GM21529 (cell line): ENCODE measurements at regions not wholly inside any gene's neighbourhood (a gene's known extent, or its start where the extent isn't known, plus 50 kb on each side); places are given as distances from the start of the nearest gene placed in this dataset.

Experiments
- ATAC-seq: cut with Tn5 transposase; IDR thresholded peaks from one replicate; pipeline ENCODE4 v1.9.1; 2021; ENCODE audit not compliant: unreplicated experiment

DNA sequence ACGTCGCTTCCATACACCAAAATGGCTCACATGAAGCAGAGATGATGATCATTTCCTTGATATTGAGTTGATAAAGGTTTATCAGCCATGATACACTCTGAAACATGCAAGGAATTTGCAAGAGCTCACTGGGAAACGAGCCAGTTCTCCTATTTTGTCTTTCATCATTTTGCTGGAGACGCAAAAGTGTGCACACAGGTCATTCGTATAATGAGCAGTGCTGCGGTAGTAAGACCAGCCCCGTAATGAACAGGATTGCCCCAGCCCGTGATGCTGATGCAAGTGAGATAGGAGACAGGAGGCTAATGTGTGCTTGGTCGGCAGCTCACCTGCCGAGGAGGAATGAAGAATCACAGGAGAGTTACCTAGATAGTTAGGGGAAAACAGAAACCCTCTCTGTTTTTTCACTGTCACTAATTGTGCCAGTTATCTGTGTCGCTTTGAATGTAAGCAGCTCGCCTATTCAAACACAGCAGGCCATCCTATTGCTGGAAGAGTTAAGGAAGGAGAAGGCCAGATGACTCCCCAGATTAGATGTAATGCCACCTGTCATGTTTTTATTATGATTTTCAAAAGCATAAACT, 391.8 kb downstream of the SAMD5 start:
- no peak for ATAC-seq

DNA sequence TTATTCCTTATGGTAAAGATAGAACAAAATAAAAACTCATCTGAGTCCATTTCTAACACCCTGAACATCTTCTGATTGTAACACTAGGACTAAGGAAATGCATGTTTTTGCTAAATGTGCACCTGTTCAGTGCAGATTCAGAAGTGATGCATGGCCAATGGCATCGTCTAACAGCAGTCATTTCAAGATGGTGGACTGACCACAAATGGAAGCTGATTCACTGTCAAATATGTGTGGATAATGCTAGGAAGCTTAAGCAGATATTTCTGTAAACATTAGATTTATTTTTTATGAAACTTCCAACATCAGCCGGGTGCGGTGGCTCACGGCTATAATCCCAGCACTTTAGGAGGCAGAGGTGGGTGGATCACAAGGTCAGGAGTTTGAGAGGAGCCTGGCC, 394.8 kb downstream of the SAMD5 start:
- no peak for ATAC-seq

DNA sequence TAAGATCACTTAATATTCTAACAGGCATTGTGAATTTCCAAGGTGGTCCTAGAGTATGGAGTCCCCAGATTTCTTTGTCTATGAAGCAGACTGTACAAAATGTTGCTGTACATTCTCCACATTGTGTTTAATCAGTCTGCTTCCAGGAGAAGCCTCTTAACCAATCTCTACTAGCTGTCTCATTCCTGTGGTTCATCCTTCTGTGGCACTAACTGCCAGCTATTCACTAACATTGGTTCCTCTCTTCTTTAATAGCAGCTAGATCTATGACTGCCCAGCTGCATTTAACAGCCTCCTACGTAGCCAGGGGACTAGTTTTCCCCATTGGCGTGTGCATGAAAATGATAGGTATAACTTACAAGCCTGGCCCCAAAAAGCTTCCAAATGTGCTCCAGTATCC, 395.4 kb downstream of the SAMD5 start:
- no peak for ATAC-seq

DNA sequence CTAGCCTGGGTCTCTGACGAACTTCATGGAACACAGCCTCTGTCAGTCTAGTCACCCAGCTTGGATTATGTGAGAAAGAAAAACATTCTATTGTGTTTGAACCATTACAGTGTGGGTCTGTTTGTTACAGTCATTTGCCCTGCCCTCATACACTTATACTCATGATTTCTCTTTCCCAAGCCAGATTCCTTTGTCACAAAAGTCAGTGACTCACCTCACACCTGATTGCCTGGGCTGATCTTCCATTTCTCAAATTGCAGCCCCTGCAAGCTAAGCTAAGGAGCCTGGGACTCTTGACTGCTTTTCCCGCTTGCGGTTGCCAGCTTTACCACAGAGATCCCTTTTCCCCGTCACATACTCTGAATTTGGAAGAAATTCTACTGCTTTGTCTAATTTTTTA, 395.9 kb downstream of the SAMD5 start:
- no peak for ATAC-seq

DNA sequence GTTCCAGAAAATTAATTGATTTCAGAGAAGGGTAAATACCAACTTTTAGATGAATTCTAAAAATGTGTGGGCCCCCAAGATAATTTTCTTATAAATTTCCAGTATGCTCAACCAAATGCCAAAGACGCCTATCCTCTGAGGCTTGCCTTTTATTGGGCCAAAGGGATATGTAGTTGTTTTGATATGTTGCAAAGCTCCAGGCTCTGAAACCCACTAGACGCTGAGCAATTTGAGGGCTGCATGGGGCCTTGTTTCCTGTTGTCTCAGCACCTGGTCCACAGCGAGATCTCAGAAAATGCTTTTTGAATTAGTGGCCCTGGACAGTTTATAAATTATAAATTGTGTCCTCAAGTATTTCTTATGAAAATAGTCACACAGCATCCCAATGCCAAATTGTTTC, 397.2 kb downstream of the SAMD5 start:
- ATAC-seq, result no peak

DNA sequence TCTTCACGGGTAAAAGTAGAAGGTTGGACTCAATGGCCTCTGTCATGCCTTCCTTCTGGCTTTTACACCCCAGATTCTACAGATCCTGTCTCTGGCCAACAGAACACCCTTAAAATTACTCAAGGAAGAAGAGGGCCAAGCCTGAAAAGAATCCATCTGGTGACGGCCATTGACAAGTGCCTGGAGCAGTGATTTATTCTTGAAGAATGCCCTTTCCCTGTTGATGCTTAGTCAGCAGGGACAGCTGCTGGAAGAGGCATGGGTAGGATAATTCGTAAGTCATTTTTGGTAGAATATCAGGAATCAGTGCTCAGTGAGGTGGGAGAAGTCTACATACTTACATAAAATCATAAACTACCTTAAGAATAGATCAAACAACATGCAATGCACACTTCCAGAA, 397.9 kb downstream of the SAMD5 start:
- ATAC-seq, result no peak

DNA sequence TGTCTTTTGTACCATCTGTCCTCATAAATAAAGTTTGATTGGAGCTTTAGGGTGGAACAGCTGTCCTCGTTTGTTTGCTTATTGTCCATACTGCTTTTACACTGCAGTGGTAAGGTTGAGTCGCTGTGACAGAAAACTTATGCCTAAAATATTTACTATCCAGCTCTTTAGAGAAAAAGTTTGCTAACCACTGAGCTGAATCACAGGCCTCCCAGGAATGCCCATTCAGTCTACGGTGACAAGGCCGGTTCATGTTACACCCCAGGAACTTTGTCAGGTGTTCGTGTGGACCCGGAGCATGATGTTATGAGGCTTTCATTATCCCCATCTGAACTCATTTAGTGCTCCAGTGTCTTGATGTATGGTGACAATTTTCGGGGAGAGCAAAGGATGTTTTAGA, 401.1 kb downstream of the SAMD5 start:
- no peak for ATAC-seq

DNA sequence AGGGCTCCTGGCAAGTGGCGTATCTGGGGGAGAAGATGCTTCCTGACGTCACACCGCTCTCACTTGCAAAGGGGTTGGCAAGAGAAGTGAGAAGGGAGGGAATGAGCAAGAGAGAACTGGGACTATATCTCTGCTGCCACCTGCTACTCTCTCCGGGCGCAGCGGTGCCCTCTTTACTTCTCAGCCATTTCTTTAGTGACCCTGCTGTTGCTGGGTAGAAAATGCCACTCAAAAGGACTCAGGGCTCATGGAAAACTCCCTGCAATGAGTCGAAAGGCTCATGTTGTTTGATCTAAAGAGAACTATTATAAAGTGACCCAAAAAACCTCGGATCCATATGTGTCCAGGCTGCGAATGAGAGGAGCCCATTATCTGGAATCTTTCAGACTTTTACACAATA, 401.8 kb downstream of the SAMD5 start:
- ATAC-seq, result no peak

DNA sequence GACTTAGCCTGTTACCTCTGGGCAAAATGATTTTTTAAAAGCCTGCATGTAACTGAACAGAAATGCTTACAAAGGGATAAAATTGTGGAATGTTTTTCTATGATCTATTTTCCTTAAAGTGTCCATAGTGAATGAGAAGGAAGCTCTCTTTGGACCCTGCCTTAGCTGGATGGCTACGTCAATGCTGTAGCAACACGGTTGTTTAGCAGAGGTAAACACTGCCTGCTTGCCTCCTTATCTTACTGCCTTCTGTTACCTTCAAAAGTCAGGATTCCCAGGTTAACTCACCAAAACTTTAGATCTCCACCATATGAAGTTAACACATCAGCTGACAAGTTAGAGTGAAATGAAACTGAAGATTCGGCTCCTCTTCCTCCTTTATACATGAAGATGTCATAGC, 402.6 kb downstream of the SAMD5 start:
- no peak for ATAC-seq

DNA sequence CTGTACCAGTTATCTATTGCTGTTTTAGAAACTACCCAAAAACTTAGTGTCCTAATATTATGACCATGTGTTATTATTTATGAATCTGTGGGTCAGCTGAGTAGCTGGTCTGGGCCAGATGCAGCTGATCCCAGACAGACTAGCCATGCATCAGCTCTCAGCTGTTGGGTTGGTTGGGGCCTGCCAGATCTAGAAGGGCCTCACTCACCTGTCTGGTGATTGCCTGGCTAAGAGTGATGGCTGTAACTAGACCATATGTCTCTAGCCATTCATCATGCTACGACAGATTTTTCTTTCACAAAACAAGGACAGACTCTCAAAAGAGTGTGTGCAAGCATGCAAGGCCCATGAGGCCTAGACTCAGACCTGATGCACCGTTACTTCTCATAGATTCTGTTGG, 403.2 kb downstream of the SAMD5 start:
- ATAC-seq, result no peak

DNA sequence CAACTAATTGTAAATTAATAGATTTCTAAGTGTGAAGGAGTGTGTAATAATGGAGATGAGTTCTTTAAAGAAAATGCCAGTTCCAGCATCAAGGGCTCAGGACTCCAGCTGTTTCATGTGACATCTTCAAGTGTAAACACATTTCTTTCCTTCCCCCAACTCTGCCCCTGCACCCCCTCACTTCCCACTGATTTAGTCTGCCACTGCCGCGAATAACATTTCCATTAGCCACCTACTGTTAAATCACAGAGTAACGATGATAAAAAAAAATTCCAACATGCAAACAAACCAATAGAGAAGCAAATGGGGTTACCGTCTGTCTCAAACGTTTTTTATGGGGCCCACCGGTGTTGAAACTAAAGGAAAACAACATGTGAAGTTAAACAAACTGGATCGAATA, 414.3 kb downstream of the SAMD5 start:
- ATAC-seq, result no peak

DNA sequence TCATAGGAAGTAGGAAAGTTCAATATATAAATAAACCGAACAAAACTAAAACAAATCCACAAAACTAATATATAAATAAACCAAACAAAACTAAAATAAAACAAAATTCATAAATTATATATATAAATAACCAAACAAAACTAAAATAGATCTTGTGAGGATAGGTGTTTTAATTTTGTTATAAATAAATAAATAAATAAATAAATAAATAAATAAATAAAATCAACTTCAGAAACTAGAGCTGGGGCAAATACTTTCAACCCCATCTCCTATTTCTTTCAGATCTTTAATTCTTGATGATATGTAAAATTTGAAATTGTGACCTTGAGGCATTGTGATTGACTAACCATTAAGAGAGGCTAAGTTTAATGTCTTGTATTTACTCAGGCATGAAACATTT, 416.1 kb downstream of the SAMD5 start:
- no peak for ATAC-seq

DNA sequence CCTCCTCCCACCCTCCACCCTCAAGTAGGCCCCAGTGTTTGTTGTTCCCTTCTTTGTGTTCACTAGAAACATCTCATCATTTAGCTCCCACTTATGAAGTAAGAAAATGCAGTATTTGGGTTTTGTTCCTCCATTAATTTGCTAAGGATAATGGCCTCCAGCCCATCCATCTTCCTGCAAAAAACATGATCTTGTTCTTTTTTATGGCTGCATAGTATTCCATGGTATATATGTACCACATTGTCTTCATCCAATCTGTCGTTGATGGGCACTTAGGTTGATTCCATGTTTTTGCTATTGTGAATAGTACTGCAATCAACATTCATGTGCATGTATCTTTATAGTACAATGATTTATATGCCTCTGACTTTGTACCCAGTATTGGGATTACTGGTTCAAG, 416.8 kb upstream of the SASH1 start:
- ATAC-seq, result no peak

DNA sequence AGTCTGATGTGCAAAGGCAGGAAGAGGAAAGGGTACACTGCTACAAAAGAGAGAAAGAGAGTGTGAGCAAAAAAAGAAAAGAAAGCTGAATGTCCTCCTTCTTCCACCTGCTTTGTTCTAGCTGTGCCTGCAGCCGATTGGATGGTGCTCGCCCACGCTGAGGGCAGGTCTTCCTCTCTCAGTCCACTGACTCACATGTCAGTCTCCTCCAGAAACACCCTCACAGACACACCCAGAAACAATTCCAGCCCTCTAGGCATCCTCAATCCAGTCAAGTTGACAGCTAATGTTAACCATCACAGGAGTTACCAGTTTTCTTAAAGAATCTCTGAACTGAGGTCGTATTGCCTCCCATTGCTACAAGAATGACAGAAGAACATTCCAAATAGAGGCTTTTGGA, 411.9 kb upstream of the SASH1 start:
- no peak for ATAC-seq

DNA sequence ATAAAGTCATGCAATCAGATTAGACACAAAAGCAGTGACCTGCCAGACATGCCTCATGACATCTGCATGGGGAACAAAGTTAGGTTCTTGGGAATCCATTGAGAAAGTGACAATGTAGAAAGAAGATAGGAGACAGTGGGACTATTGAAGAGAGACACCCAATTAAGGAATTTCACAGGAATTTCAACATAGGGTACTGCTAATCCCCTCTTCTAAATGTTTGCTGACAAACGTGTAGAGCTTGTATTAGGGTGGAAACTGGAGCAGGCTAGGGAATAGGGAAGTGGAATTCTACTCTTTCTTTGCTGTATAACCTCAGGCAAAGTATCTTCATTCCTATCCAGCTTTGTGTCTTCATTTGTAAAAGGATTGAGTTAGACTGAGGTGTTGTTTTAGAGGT, 409.4 kb upstream of the SASH1 start:
- no peak for ATAC-seq

DNA sequence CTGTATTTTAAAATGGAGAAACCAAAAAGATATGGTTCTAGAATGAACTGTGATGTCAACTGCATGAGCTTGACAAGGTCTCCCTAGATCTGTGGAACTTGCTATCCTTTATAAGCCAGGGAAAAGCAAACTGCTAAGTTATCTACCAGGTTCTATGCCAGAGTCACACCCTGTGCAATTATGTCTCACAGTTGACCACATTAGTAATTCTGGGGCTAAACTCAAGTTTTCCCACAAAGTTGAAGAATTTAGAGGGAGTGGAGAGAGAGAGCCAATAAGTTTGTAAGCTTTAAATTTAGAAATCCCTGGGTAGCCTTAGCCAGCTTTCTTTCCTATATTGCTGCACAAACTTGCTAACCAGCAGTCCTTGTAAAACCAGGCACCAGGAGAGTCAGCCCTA, 407.0 kb upstream of the SASH1 start:
- no peak for ATAC-seq

DNA sequence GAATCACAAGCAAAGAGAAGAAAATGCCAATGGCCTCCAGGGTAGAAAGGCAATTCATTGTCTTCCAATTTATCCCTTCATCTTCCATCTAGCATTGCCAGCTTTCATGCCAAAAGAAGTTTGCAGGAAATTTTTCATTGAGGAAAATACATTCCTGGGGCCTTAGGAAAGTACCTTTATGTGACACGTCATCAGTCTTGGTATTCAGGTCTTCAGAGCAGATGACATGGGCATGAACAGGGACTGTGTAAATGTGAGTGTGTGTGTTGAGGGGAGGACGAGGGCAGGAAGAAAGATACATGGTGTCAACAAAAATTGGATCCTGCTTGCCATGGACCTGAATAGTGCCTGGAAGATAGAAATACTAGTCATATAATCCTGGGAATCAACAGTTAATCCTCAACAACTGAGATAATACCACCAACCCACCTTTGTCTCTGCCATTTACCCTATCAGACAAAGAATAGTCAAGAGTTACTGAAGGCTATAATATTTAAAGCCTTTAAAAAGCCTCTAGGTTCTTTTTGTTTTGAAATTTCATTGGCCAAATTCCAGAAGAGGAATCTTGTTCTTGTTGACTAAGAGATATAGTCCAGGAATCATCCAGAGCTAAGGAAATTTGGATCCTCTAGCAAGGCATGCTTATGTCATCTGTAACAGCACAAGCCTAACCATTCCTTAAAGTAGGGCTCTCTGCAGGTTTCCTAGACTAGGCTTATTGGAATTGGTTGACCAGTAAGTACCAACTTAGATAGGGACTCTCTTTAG, 405.8 kb upstream of the SASH1 start:
- no peak for ATAC-seq

DNA sequence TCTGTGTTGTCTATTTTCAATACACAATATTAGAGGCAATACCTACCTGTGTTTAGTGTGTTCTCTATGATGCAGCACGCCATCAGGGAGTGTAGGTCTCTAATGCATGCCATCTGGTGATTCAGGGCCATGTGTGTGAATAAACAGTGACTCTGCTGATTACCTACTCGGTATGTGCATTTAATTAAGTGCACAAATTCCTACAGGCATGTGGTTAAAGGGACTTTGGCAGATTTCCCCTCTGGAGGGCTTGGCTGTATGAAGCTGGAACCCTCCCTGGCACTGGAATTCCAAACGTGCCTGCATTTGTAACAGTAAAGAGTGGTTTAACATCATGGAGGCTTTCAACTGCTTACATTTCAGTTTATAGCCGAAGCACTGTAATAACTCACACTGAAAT, 401.5 kb upstream of the SASH1 start:
- ATAC-seq, result no peak

DNA sequence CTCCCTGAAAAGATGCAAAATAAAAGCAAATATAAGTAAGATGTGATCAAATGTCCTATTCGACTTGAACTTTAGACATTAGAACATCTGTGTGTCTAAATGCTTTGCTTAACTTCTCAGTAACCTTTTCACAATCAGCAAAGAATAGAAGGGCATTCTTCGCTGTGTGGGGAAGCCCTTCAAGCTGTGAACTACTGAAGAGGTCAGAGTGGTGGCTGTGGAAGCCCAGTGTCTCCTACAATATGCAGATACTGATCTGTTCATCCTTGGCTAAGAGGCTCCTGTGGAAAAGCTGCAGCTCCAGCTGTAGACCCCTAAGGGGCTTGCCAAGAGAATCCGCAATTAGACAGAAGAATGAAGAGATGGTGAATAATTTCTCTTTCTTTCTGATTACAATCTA, 400.3 kb upstream of the SASH1 start:
- no peak for ATAC-seq

DNA sequence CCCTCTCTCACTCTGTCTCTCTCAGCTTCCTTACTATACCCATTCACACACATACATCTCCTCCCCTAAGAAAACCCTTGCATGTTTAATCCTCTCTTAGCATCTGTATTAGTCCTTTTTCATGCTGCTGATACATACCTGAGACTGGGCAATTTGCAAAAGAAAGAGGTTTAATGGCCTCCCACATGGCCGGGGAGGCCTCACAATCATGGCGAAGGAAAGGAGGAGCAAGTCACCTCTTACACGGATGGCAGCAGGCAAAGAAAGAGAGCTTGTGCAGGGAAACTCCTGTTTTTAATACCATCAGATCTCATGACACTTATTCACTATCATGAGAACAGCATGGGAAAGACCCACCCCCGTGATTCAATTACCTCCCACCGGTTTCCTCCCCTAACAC, 398.5 kb upstream of the SASH1 start:
- ATAC-seq, result no peak

DNA sequence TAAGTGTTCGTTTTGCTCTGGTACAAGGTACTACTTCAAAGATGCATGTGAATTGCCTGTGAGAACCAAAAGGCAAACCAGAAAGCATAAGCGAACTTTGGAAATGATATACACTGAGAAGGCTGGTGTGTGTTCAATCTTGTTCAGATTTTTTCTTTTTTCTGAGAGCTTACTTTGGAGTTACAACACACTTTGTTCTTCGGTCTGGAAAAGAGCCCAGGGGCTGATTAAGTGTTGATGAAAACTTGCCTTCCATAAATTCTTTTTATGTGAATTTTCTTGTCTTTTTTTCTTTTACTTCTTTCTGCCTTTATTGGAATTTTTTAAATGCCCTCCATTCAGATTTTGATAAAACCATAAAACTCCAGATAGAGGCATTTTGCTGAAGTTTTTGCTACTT, 395.1 kb upstream of the SASH1 start:
- no peak for ATAC-seq

DNA sequence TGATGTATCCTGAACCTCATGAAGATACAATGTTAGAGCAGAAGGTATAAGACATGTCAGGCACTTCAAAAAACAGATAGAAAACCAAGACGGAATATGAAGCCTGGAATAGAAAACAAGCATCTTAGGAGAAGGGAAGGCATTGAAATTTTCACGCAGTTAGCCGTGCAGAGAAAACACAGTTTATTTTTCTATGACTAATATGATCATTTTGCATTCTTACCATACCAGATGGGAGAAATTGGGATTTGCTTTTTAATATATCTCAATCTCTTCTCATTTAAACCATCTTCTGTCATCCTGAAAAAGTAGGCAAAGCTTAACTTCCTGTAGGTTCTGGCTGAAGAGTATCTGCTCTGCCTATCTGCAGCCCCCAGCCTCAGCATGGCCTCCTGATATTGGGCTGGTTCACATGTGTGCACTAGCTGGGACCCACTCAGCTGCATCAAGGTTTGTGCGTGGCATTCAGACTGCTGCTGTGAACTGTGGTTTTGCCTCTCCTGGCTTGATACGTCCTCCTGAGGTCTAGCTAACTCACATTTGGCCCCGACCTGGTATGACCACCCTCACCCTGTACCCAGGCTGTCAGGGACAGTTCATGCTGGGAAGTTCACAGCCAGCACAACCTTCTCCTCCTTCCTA, 392.5 kb upstream of the SASH1 start:
- no peak for ATAC-seq

DNA sequence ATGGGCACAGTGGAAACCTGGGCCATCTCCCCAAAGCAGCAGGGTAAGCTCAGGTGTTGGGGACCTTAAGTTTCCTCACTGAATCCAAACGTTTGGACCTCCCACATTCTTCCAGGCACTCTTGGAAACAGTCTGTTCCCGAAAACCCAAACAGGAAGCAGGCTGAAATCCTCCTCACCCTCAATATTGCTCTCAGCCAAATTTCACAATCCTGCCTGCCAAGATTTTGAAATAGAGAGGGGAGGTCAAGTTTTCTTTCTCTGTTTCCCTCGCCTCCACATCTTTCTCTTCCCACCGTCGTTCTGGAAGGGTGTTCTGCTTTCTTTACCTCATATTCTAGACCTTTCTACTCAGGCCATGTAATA, 392.0 kb upstream of the SASH1 start:
- ATAC-seq, result no peak
